IgD-negative memory B cell (primary cell): ENCODE measurements at regions not wholly inside any gene's neighbourhood (a gene's known extent, or its start where the extent isn't known, plus 50 kb on each side); places are given as distances from the start of the nearest gene placed in this dataset.
"Not testable (repeated sequence)": the region's sequence is repeated elsewhere in the genome, so short reads cannot be mapped to it uniquely, and the experiment has no call there.

Experiments
- H3K27ac Mint-ChIP-seq, 3 donors: one replicate each; pipeline ENCODE4 v1.8.0; 2020 to 2022; ENCODE audit warnings: mild to moderate bottlenecking in 3 of 3, mixed read lengths in 3 of 3, moderate library complexity in 1 of 3
- H3K27me3 Mint-ChIP-seq: one replicate; pipeline ENCODE4 v1.8.0; 2021; ENCODE audit warnings: mixed read lengths
- H3K36me3 Mint-ChIP-seq: one replicate; pipeline ENCODE4 v1.8.0; 2020; ENCODE audit warnings: mild to moderate bottlenecking, mixed read lengths
- H3K4me1 Mint-ChIP-seq, 3 donors: one replicate each; pipeline ENCODE4 v1.8.0; 2020 to 2022; ENCODE audit warnings: mixed read lengths in 3 of 3, mild to moderate bottlenecking in 1 of 3
- H3K4me3 Mint-ChIP-seq, 4 donors: one replicate each; pipeline ENCODE4 v1.8.0; 2020 to 2022; ENCODE audit warnings: mild to moderate bottlenecking in 4 of 4, mixed read lengths in 4 of 4, moderate library complexity in 3 of 4
- H3K9me3 Mint-ChIP-seq, 3 donors: one replicate each; pipeline ENCODE4 v1.8.0; 2020 to 2021; ENCODE audit warnings: mixed read lengths in 3 of 3, mild to moderate bottlenecking in 1 of 3

- Mint-ChIP-seq H3K4me3 (no peak overlapping the region), H3K9me3 (peaks cover 2 to 7% (median 3%) of the 10 kb centered on the region in 3 donors), H3K4me1 (no peaks in the 10 kb centered on the region), H3K27ac (no peak overlapping the region), H3K27me3 (no peaks in the 10 kb centered on the region), H3K36me3 (no peaks in the 10 kb centered on the region)
Measured at GRCh38 chr5:105101577-105101976, 1539.0 kb upstream of the NUDT12 start.

- Mint-ChIP-seq H3K27me3 (no peaks in the 10 kb centered on the region), H3K36me3 (no peaks in the 10 kb centered on the region), H3K4me1 (no peaks in the 10 kb centered on the region)
Measured at GRCh38 chr5:105088961-105089360, 1526.4 kb upstream of the NUDT12 start.

GRCh38 chr5:105088102-105088501, 1525.5 kb upstream of the NUDT12 start:
- H3K4me1 Mint-ChIP-seq = no peaks in the 10 kb centered on the region
- H3K36me3 Mint-ChIP-seq = no peaks in the 10 kb centered on the region
- H3K9me3 Mint-ChIP-seq = peaks cover 3 to 4% (median 3%) of the 10 kb centered on the region in 3 donors
- no peak overlapping the region for H3K4me3 Mint-ChIP-seq
- no peaks in the 10 kb centered on the region for H3K27me3 Mint-ChIP-seq
- no peak overlapping the region for H3K27ac Mint-ChIP-seq

More at GRCh38 chr5:105088961-105089360, 1526.4 kb upstream of the NUDT12 start:
- Mint-ChIP-seq H3K4me3 (no peak overlapping the region), H3K9me3 (peaks cover 3 to 10% (median 7%) of the 10 kb centered on the region in 3 donors), H3K27ac (no peak overlapping the region)

- peaks cover 0 to 6% (median 5%) of the 10 kb centered on the region in 3 donors for H3K9me3 Mint-ChIP-seq
- H3K27me3 Mint-ChIP-seq = no peaks in the 10 kb centered on the region
- no peaks in the 10 kb centered on the region for H3K36me3 Mint-ChIP-seq
- H3K4me1 Mint-ChIP-seq = no peaks in the 10 kb centered on the region
- no peak overlapping the region for H3K27ac Mint-ChIP-seq
- no peak overlapping the region for H3K4me3 Mint-ChIP-seq
Measured at GRCh38 chr5:105057893-105058292, 1495.3 kb upstream of the NUDT12 start.

GRCh38 chr5:105057001-105057436, 1494.4 kb upstream of the NUDT12 start:
- Mint-ChIP-seq H3K9me3 (peaks cover 5 to 6% (median 6%) of the 10 kb centered on the region in 3 donors), H3K27ac (no peak overlapping the region), H3K36me3 (no peaks in the 10 kb centered on the region), H3K4me1 (no peaks in the 10 kb centered on the region), H3K27me3 (no peaks in the 10 kb centered on the region), H3K4me3 (no peak overlapping the region)

DNA sequence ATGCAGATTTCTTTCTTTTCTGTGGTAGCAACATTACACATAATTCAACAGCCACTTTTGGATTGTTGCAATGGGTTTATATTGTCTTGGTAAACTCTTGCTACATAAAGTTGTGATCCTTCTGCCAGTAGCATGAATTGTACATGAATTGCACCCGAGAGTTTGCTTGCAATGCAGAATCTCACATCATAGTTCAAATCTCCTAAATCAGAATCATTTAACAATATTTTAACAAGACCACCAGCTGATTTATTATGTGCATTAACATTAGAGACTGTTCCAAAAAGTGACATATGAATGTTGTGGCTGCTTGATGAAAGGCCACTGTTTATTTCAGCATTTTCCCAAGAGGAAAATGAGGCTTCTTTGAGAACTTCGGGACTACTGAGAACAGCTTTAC, 1491.8 kb upstream of the NUDT12 start:
- H3K36me3 Mint-ChIP-seq = no peaks in the 10 kb centered on the region
- no peak overlapping the region for H3K4me3 Mint-ChIP-seq
- H3K27ac Mint-ChIP-seq = no peak overlapping the region
- peaks cover 3 to 15% (median 8%) of the 10 kb centered on the region in 3 donors for H3K9me3 Mint-ChIP-seq
- no peaks in the 10 kb centered on the region for H3K27me3 Mint-ChIP-seq
- no peaks in the 10 kb centered on the region for H3K4me1 Mint-ChIP-seq

GRCh38 chr5:105042623-105043022, 1480.0 kb upstream of the NUDT12 start:
- Mint-ChIP-seq H3K27ac (no peak overlapping the region), H3K9me3 (peaks cover 3 to 8% (median 4%) of the 10 kb centered on the region in 3 donors), H3K36me3 (no peaks in the 10 kb centered on the region), H3K4me3 (no peak overlapping the region), H3K4me1 (no peaks in the 10 kb centered on the region), H3K27me3 (no peaks in the 10 kb centered on the region)

DNA sequence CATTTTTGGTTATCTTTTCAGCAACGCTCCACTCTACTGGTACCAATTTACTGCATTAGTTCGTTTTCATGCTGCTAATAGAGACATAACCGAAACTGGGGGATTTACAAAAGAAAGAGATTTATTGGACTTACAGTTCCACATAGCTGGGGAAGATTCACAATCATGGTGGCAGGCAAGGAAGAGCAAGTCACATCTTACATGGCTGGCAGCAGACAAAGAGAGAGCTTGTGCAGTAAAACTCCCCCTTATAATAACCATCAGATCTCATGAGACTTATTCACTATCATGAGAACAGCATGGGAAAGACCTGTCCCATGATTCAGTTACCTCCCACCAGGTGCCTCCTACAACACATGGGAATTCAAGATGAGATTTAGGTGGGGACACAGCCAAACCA, 1474.2 kb upstream of the NUDT12 start:
- H3K4me1 Mint-ChIP-seq, H3K27me3 Mint-ChIP-seq, H3K4me3 Mint-ChIP-seq, H3K36me3 Mint-ChIP-seq, H3K27ac Mint-ChIP-seq: not testable (repeated sequence)
- H3K9me3 Mint-ChIP-seq = peaks cover 3 to 20% (median 11%) of the 10 kb centered on the region in 3 donors

DNA sequence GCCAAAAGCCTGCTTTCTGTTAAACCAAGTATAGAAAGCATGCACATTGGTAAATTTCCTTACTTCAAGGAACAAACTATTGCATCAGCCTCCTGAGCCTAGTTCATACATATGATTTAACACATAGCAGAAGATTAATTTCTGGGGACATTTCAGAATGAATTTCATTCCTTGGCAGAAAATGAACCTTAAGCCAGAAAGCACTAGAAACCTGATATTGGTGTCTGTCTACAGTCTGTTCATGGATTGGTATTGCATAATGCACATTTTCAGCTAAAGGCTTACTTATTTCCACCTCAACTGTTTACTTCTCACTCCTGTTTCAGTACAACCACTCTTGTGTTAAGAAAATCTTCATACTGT, 1471.8 kb upstream of the NUDT12 start:
- no peak overlapping the region for H3K4me3 Mint-ChIP-seq
- H3K4me1 Mint-ChIP-seq = no peaks in the 10 kb centered on the region
- no peaks in the 10 kb centered on the region for H3K27me3 Mint-ChIP-seq
- no peaks in the 10 kb centered on the region for H3K36me3 Mint-ChIP-seq
- H3K27ac Mint-ChIP-seq = no peak overlapping the region
- peaks cover 3 to 20% (median 7%) of the 10 kb centered on the region in 3 donors for H3K9me3 Mint-ChIP-seq

- no peaks in the 10 kb centered on the region for H3K36me3 Mint-ChIP-seq
- H3K27me3 Mint-ChIP-seq = no peaks in the 10 kb centered on the region
- H3K27ac Mint-ChIP-seq = peak overlapping the region in 1 of 3 donors; percentile 13
- no peaks in the 10 kb centered on the region for H3K4me1 Mint-ChIP-seq
- peaks cover 3 to 20% (median 7%) of the 10 kb centered on the region in 3 donors for H3K9me3 Mint-ChIP-seq
- H3K4me3 Mint-ChIP-seq = no peak overlapping the region
Measured at GRCh38 chr5:105033637-105034400, 1471.2 kb upstream of the NUDT12 start.

GRCh38 chr5:105032917-105033316, 1470.3 kb upstream of the NUDT12 start:
- Mint-ChIP-seq H3K36me3 (no peaks in the 10 kb centered on the region), H3K27me3 (no peaks in the 10 kb centered on the region), H3K9me3 (peaks cover 0 to 19% (median 7%) of the 10 kb centered on the region in 3 donors), H3K27ac (no peak overlapping the region), H3K4me3 (no peak overlapping the region), H3K4me1 (no peaks in the 10 kb centered on the region)

- no peak overlapping the region for H3K4me3 Mint-ChIP-seq
- no peaks in the 10 kb centered on the region for H3K27me3 Mint-ChIP-seq
- no peak overlapping the region for H3K27ac Mint-ChIP-seq
- peaks cover 1% of the 10 kb centered on the region for H3K36me3 Mint-ChIP-seq
- peaks cover 2 to 11% (median 3%) of the 10 kb centered on the region in 3 donors for H3K9me3 Mint-ChIP-seq
- H3K4me1 Mint-ChIP-seq = no peaks in the 10 kb centered on the region
Measured at GRCh38 chr5:105030153-105030552, 1467.6 kb upstream of the NUDT12 start.

DNA sequence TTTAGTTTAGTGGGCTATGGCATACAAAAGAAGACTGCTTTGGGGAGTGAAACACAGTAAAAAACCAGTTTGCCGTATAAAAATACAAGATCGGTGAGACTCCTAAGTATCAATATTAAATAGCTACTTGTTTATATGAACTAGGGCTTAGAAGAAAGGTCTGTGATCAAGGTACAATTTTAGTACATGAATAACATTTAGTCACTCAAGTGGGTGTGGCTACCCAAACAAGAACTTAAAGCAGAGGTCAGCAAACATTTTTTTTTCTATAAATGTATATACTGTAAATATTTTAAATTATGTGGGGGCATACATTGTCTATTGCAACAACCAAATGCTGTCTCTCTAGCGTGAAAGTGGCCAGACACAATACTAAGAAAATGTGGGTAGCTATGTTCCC, 1452.5 kb upstream of the NUDT12 start:
- H3K27ac Mint-ChIP-seq = no peak overlapping the region
- H3K27me3 Mint-ChIP-seq = no peaks in the 10 kb centered on the region
- no peaks in the 10 kb centered on the region for H3K4me1 Mint-ChIP-seq
- no peaks in the 10 kb centered on the region for H3K36me3 Mint-ChIP-seq
- H3K4me3 Mint-ChIP-seq = no peak overlapping the region
- H3K9me3 Mint-ChIP-seq = peaks cover 0 to 4% (median 0%) of the 10 kb centered on the region in 3 donors

DNA sequence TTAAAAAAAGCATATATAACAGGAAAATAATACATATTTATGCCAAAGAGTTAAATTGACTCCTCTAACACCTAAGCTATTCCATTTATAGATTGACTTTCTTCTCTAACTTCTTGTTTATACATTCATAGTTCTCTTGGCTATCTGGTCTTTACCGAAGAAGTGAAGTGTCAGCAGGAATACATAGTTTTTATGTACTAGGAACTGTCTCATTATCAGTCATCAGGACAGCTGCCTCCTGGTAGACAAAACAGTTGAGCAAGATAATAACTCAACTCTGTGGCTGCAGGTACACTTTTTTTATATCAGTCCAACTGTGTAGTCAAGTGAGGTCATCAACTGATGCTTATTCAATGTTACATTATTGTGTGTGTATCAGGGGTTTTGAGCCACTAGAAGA, 1436.0 kb upstream of the NUDT12 start:
- no peak overlapping the region for H3K27ac Mint-ChIP-seq
- H3K27me3 Mint-ChIP-seq = no peaks in the 10 kb centered on the region
- H3K4me3 Mint-ChIP-seq = no peak overlapping the region
- no peaks in the 10 kb centered on the region for H3K4me1 Mint-ChIP-seq
- peaks cover 0 to 3% (median 0%) of the 10 kb centered on the region in 3 donors for H3K9me3 Mint-ChIP-seq
- no peaks in the 10 kb centered on the region for H3K36me3 Mint-ChIP-seq

DNA sequence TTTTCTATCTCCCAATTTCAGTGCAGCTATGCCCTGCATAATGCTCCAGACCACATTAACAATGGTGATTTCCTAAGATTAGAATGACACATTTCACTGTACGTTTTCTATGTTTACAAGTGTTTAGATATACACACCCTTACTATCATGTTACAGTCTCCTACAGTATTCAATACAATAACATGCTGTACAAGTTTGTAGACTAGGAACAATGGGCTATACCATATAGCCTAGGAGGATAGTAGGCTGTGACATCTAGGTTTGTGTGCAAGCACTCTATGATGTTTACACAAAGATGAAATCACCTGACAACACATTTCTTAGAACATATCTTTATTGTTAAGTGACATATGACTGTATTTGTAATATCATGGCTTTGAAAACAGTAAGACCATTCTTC, 1435.6 kb upstream of the NUDT12 start:
- H3K27me3 Mint-ChIP-seq = no peaks in the 10 kb centered on the region
- no peaks in the 10 kb centered on the region for H3K4me1 Mint-ChIP-seq
- H3K9me3 Mint-ChIP-seq = peaks cover 0 to 3% (median 0%) of the 10 kb centered on the region in 3 donors
- H3K36me3 Mint-ChIP-seq = no peaks in the 10 kb centered on the region
- no peak overlapping the region for H3K4me3 Mint-ChIP-seq
- no peak overlapping the region for H3K27ac Mint-ChIP-seq

GRCh38 chr5:104987074-104987473, 1424.5 kb upstream of the NUDT12 start:
- Mint-ChIP-seq H3K9me3 (peaks cover 8 to 20% (median 10%) of the 10 kb centered on the region in 3 donors), H3K4me1 (no peaks in the 10 kb centered on the region), H3K4me3 (no peak overlapping the region), H3K36me3 (peaks cover 2% of the 10 kb centered on the region), H3K27ac (no peak overlapping the region), H3K27me3 (no peaks in the 10 kb centered on the region)
